ENCODE measurements at regions not wholly inside any gene's neighbourhood (a gene's known extent, or its start where the extent isn't known, plus 50 kb on each side); places are given as distances from the start of the nearest gene placed in this dataset.

DNA sequence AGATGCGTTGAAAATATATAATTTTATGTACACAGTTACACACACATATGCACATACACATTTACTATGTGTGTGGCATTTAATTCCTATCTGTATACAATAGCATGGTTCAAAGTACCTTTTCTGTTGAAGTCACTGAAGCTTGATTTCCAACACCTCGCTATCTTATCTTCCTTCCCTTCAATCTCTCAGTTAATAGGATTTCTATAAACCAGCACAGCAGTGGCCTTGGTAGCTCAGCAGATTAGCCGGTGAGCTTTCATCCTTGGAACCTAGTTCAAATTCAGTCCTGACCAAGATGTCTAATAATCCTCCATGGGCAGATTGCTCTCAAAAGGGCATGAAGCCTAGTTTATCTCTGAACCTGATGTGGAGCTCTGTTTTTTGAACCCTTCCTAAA lies 2389.5 kb downstream of the MAT2B start:
- ATAC-seq (no peak), DNase-seq (ENCODE audit: low spot score) (no peak)
- intact Hi-C loops (cut with DNase I), result no loop called here

DNA sequence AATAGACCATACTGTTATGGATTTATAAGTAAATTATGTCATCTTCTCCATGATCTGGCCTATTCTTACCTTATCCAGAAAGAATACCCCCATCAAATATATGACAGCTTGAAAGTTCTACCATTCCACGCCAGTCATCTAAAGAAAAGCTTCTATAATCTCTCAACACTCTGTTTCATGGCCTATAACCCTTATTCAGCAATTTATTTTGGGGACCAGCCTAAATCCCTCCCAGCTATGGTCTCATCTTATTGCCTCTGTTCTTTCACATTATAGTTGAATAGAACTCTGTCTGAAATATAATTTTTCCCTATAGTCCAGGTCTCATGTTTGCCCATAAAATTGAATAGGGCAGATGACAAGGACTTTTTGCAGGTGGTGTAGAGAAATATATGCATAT lies 2387.6 kb upstream of the WWC1 start:
- intact Hi-C loops (cut with DNase I), result no loop called here
- no peak for DNase-seq (ENCODE audit: low spot score)
- no peak for ATAC-seq

DNA sequence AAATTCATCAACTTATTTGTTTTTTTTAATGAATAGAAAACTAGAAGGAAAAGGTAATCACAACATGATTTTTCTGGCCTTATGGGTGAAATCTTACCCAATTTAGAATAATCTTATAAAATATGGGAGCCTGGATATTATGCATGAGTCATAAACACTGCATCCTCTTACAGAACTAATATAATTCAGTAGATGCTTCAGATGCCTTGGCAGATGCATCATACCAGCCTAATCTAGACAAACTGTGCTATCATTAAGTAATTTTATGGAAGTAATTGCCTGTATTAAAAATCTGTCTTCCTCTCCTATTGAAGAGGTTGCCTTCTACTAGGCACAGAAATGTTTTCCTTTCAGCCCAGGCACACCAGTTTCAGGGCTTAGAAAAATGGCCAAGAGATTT lies 2384.6 kb upstream of the WWC1 start:
- intact Hi-C loops (cut with DNase I), result no loop called here
- ATAC-seq, result no peak
- DNase-seq (ENCODE audit: low spot score), result no peak

DNA sequence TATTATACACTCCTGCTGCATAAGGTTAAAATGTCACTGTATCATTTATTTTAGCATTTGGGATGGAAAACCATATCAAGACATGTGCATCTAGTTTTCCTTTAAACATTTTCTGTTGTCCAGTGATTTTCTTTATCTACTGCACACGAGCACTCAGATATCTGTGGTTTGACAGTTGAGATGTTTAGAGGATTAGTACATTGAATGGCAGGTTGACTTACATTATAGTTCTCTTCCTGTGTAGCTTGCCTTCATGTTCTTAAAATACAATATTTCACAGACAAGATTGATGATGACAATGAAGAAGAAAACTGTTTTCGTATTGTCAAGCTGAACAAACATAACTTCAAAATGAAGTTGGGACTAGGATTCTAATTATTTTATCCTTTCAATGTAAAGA lies 2378.4 kb upstream of the WWC1 start:
- no peak for DNase-seq (ENCODE audit: low spot score)
- intact Hi-C loops (cut with DNase I), result no loop called here
- ATAC-seq, result no peak

DNA sequence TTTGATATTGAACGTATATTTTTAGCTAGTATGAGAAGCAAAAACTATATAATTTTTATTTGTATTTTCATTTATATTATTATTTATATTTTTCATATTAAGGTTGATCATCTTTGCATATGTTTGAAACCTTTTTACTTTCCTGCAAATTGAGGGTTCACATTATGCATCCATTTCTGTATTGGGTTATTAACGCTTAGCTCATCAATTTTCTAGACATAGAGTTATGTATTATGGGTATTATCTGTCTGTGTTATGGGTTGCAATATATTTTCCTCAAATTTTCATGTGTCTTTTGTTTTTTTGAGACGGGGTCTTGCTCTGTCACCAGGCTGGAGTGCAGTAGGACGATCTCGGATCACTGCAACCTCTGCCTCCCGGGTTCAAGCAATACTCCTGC lies 2377.0 kb upstream of the WWC1 start:
- intact Hi-C loops (cut with DNase I), result no loop called here
- ATAC-seq, result no peak
- DNase-seq (ENCODE audit: low spot score), result no peak

DNA sequence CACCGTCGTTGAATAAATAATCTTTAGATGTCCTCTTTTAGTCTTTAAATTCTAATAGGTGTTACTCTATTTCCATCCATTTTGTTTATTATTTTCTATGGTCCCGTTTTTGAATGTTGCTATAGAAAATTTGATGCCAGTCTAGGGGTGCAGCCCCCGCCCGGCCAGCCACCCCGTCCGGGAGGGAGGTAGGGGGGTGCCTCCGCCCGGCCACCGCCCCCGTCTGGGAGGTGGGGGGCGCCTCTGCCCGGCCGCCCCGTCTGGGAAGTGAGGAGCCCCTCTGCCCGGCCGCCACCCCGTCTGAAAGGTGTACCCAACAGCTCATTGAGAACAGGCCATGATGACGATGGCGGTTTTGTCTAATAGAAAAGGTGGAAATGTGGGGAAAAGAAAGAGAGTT lies 2372.2 kb upstream of the WWC1 start:
- ATAC-seq (no peak), DNase-seq (ENCODE audit: low spot score) (no peak)
- intact Hi-C loops (cut with DNase I), result no loop called here

DNA sequence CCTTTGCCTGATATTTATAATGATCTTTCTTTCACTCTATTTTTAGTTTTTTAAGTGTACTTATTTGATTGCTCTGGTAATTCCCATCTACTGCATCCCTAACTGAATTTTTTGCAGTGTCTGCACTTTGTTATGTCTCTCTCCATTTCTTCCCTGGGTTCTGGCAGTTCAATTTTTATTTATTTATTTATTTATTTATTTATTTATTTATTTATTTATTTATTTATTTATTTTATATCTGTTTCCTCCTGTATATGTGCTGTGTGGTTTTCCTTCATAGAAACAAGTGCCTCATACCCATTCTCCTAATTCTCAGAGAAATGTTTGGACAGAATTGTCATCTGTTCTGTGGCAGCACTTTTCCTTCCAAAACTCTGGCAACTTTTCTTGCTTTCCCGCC lies 2370.8 kb upstream of the WWC1 start:
- DNase-seq (ENCODE audit: low spot score) (no peak), ATAC-seq (no peak)
- intact Hi-C loops (cut with DNase I), result no loop called here

DNA sequence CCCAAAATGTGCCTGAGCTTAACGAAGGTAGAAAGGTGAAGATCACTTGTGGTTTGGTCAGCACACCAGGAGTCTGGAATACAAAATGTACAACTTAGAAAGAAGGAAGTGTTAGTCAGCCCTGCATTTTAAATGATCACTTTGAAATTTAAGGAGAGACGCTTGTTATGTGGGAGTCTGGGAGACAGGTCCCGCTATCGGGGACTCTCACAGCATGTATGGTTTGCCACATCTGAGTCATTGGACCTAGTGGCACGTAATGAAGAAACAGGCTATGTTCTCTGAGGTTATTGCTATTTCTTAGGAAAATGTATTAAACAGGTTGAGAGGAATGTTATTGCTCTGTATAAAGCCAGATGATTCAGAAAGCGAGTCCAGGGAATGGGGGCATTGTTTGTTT lies 2362.5 kb upstream of the WWC1 start:
- ATAC-seq (no peak), DNase-seq (ENCODE audit: low spot score) (no peak)
- intact Hi-C loops (cut with DNase I), result no loop called here

DNA sequence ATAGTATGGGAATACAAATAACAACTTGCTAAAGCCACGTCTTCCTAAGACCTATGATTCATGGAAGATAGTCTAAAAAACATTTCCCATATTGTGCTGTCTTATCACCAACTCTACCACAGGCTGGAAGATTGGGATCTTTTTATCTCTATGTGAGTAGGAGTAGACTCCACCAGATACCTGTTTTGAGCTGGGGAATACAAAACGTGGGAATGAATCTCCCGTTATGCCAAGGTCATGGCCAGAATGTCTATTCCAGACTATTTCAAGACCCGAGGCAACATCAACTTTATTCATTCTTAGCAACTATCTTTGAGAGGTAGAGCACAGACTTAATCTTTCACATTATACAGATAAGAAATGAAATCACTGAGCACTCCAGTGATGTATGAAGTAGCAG lies 2350.9 kb upstream of the WWC1 start:
- DNase-seq (ENCODE audit: low spot score) (no peak), ATAC-seq (no peak)
- intact Hi-C loops (cut with DNase I), result no loop called here

DNA sequence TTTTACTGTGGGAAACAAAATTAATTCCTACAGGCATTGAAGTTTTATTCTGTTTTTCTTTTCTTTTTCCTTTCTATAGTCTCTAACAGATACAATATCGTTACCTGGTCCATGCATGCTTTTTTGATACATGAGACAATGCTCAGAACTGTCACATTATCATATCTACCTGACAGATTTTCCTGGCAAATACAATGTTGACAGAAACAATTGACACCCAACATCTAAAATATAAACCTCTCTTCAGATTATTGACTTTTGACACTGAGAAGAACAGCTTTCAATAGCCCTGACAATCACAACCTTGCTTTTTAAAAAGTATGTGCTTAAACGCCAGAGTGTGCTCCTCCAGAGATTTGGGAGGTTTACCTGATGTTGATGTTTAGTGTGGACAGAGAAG lies 2334.6 kb upstream of the WWC1 start:
- intact Hi-C loops (cut with DNase I), result no loop called here
- no peak for ATAC-seq
- no peak for DNase-seq (ENCODE audit: low spot score)

DNA sequence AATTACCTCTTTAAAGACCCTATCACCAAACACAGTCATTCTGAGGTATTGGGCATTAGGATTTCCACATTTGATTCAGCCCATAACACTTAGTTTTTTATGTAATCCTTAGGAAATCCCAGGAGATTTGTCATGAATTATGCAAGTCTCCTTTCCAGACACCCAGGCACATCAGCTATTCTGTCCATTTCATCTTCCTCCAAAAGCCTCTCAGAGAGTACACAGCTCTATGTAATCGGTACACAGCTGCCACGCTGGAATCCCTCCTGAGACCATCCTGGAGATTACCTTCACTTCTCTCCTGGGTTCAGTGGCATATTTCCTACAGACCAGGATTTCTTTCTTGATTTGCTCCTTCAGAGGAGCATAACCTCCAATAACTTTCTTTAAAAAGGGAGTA lies 2309.8 kb upstream of the WWC1 start:
- intact Hi-C loops (cut with DNase I), result no loop called here
- DNase-seq (ENCODE audit: low spot score), result no peak
- ATAC-seq, result no peak

DNA sequence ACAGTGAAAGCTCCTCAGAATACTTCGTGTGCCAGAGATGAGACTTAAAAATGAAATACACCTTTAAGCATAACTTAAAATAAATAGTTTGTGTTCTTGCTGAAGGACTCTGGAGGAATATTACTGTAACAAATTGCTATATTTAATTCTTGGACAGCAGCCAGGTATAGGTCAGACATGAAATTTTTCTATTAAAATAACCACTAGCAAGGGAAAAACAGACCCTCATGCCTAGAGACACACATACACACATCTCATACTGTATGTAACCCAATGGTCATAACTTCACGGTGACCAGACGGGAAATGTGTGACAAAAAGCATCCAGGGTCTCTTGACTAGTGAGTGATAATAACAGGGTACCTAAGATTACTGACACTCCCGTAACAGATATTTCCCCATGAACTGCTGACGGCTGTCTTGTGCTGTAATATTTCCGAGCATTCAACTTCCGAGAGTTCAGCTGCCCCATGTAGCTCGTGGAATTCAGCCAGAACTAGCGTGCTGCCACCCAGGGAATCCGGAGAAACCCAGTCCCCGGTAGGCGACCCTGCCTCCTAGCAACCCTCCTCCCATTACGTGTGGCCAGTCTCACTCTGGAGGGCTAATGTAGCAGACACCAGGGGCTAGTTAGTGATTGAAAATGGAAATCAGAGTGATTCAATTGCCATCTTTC lies 2295.1 kb upstream of the WWC1 start:
- intact Hi-C loops (cut with DNase I), result no loop called here
- no peak for DNase-seq (ENCODE audit: low spot score)
- ATAC-seq, result no peak

DNA sequence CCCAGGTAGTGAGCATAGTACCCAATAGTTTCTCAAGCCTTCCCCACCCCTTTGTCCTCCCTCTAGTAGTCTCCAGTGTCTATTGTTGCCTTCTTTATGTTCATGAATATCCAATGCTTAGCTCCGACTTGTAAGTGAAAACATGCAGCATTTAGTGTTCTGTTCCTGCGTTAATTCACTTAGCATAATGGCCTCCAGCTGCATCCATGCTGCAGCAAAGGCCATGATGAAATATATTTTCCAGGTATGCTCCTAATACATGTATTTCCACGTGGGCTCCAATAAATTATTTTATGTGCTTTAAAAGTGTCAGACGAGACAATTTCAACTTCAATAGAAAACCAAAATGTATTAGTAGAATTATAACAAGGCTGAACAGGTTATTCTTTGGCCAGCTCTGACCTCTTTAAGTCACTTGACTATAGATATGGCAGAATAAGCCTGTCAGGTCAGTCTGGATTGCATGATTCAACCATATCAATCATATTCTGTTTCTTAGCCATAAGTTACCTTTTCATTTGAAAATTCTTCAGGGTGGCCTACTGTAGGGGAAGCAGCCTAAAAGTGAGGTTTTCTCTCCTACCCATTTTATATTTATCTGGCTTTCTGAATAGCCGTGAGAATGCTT lies 2291.6 kb upstream of the WWC1 start:
- intact Hi-C loops (cut with DNase I), result no loop called here
- DNase-seq (ENCODE audit: low spot score) (no peak), ATAC-seq (no peak)

DNA sequence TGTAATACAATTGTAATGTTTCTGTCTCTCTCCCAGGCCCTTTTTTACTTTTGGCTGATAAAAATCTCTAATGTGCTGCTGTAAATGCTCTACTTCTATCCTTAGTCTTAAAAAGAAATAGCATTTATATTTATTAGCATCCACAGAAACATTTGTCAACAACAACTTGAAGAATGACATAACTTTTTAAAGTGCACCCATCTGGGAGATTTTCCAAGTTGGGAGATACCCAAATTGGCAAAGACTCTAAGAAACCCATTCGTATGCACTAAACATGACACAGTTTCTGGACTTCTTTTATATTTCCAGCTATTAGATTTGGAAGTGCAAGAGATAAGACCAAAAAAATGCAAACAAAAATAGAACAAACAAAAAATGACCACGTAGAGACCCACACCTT lies 2287.4 kb upstream of the WWC1 start:
- DNase-seq (ENCODE audit: low spot score), result no peak
- ATAC-seq, result no peak
- intact Hi-C loops (cut with DNase I), result no loop called here

DNA sequence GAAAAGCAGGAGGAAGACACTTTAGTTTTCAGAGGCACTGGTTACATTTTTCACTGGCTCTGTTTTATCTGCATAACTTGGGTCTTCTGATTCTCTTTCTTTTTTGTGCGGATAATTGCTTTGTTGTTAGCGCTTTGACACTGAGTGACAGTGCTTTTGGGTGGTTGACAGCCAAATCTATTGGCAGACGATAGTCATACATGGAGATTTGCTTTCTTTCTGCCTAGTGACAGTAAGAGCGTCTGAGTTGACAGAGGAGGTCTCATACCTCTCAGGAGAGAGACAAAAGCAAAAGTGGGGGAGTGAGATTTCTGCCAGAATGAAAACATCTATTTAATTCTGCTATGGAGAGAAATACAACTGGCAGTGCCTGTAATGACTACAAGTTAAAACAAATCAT lies 2278.0 kb upstream of the WWC1 start:
- intact Hi-C loops (cut with DNase I), result no loop called here
- ATAC-seq, result no peak
- no peak for DNase-seq (ENCODE audit: low spot score)

DNA sequence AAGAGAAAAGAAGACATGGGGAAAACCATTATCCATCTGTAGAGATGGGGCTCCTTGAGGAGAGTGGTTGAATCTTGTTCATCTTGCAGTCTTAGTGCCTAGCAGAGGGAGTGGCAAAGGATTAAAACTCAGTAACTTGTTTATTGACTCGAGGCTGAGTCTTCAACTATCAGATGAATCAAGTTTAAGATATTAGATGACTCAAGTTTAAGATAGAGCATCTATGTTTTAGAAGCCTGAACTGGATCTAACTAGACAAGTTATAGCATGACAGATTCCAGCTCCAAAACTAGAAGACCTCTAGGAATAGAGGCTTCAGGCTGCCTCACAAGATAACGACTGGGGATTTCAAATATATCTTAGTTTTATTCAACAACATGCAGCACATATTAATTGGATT lies 2277.2 kb upstream of the WWC1 start:
- DNase-seq (ENCODE audit: low spot score) (no peak), ATAC-seq (no peak)
- intact Hi-C loops (cut with DNase I), result no loop called here

DNA sequence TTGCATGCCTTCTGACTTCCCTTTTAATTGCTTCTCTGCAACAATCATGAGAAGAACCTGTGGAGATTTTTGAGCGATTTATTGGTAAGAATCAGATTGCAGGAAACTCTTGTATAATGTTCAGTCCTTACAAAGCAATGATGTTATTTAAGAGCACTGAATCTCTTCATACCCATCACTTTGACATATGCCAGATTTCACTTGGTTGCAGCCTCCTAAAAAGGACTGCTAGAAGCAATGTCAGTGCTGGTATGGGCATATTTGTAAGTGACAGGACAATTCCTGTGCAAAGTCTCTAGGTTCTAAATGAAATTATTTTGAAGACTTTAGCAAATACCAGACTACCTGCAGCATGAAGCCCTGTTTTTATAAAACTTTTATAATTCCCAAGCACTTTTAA lies 2272.7 kb upstream of the WWC1 start:
- DNase-seq (ENCODE audit: low spot score) (no peak), ATAC-seq (no peak)
- intact Hi-C loops (cut with DNase I), result no loop called here

DNA sequence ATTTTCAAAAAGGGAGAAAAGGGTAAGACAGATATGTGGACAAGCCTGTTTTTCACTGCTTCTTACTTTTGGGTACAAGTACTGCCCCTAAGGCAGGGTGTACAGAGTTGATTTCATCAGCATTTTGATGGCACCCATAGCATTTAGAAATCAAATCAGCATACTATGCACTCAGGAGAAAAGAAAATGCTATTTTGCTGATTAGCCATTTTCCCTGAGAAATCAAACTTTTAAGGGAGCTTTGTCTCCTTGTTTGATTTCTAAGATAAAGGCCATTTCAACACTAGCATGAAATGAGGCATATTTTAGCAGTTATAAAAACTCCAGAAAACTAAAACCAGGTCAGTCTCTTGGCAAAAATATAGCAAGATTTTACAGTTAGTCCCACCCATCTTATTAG lies 2269.4 kb upstream of the WWC1 start:
- intact Hi-C loops (cut with DNase I), result no loop called here
- ATAC-seq, result no peak
- no peak for DNase-seq (ENCODE audit: low spot score)

DNA sequence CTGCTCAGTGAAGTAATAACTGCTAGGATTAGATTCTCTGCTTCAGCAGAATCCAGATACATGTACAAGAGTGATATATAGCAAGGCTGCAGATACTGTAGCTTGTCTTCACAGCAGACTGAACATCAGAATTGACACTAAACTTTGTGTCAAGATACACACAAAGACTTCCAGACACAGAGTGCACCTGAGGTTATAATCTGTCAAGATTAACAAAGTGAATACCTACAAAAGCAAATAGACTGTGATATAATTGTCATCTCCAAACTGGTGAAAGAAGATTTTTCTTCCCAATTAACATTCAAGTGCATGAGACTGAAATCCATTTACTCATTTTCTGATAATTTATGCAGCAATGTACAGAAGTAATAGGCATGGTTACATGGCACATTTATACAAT lies 2266.5 kb upstream of the WWC1 start:
- DNase-seq (ENCODE audit: low spot score) (no peak), ATAC-seq (no peak)
- intact Hi-C loops (cut with DNase I), result no loop called here

DNA sequence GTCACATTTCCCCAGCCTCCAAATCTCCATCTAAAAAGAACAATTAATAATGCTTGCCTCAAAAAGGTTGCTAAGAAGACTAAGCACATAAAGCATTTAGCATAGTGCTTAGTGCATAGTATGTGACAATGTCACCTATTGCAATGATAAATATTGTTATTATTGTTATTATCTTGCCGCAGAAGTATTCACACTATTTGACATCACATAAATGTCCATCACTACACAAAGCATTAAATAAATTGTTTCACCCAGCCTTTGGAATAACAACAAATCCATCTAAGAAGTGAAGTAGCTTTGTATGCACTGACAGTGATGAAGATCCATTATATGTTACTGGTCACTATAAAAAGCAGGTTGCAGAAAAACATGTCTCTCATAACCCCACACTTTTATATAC lies 2263.9 kb upstream of the WWC1 start:
- no peak for ATAC-seq
- intact Hi-C loops (cut with DNase I), result no loop called here
- no peak for DNase-seq (ENCODE audit: low spot score)

DNA sequence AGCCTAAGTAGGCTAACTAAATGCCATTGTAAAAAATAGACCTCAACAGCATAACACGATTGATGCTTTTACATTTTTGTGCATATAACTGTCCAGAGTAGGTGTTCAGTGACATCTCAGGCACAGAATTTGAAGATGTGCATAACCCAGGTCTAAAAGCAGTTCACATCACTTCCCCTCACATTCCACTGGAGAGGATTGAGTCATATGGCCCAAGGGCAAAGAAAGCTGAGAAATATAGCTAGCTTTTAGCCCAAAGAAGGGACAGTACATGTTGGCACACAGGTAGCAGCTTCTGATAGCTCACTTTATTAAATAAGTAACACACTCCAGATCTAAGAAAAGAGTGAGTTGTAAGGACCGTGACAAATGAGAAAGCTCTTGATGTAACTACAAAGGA lies 2259.5 kb upstream of the WWC1 start:
- DNase-seq (ENCODE audit: low spot score) (no peak), ATAC-seq (no peak)
- intact Hi-C loops (cut with DNase I), result no loop called here

Data from sciatic nerve (tissue), 2 donors.